HG02610 (cell line): ENCODE measurements at regions not wholly inside any gene's neighbourhood (a gene's known extent, or its start where the extent isn't known, plus 50 kb on each side); places are given as distances from the start of the nearest gene placed in this dataset.

Source experiments
- ATAC-seq: cut with Tn5 transposase; IDR thresholded peaks from one replicate; pipeline ENCODE4 v1.9.1; 2021; ENCODE audit warnings: mild to moderate bottlenecking, moderate library complexity; ENCODE audit not compliant: unreplicated experiment

- no peak for ATAC-seq
Observed at GRCh38 chr10:6305401-6306321, 102.9 kb downstream of the PFKFB3 start.

- ATAC-seq: no peak
Observed at GRCh38 chr10:6306917-6307316, 104.2 kb downstream of the PFKFB3 start.

GRCh38 chr10:6309816-6310215 lies 107.1 kb downstream of the PFKFB3 start:
- ATAC-seq: no peak

- no peak for ATAC-seq
Observed at GRCh38 chr10:6310977-6311376, 108.2 kb downstream of the PFKFB3 start.

GRCh38 chr10:6311700-6312330 lies 109.1 kb downstream of the PFKFB3 start:
- ATAC-seq: no peak

- ATAC-seq: no peak
Observed at GRCh38 chr10:6312636-6313035, 109.9 kb downstream of the PFKFB3 start.

- ATAC-seq: no peak
Observed at GRCh38 chr10:6313111-6313895, 110.6 kb downstream of the PFKFB3 start.

- ATAC-seq: no peak
Observed at GRCh38 chr10:6314620-6315205, 112.0 kb downstream of the PFKFB3 start.

- no peak for ATAC-seq
Observed at GRCh38 chr10:6319119-6319518, 116.4 kb downstream of the PFKFB3 start.

GRCh38 chr10:6320320-6321010 lies 117.7 kb downstream of the PFKFB3 start:
- no peak for ATAC-seq

GRCh38 chr10:6321880-6322279 lies 119.1 kb downstream of the PFKFB3 start:
- no peak for ATAC-seq

- no peak for ATAC-seq
Observed at GRCh38 chr10:6322805-6323204, 120.1 kb downstream of the PFKFB3 start.

- ATAC-seq: no peak
Observed at GRCh38 chr10:6327961-6328698, 125.4 kb downstream of the PFKFB3 start.

- no peak for ATAC-seq
Observed at GRCh38 chr10:6328699-6329423, 126.1 kb downstream of the PFKFB3 start.

- no peak for ATAC-seq
Observed at GRCh38 chr10:6333086-6333485, 130.4 kb downstream of the PFKFB3 start.

- no peak for ATAC-seq
Observed at GRCh38 chr10:6333973-6334372, 131.2 kb downstream of the PFKFB3 start.

GRCh38 chr10:6336016-6336415 lies 133.3 kb downstream of the PFKFB3 start:
- ATAC-seq: no peak

GRCh38 chr10:6337382-6337781 lies 134.7 kb downstream of the PFKFB3 start:
- ATAC-seq: no peak

GRCh38 chr10:6338361-6338760 lies 135.6 kb downstream of the PFKFB3 start:
- ATAC-seq: no peak
